HEK293 (cell line): ENCODE measurements at regions not wholly inside any gene's neighbourhood (a gene's known extent, or its start where the extent isn't known, plus 50 kb on each side); places are given as distances from the start of the nearest gene placed in this dataset.

Experiments used
- CTCF ChIA-PET: fragments of 350-600 bp; formaldehyde crosslinking; extraction: SDS; loops from one replicate; lab custom pipeline; 2021; ENCODE audit warnings: antibody characterized with exemption; lab: Yijun Ruan, JAX
- POLR2A ChIA-PET: fragments of 300-600 bp; formaldehyde crosslinking; extraction: SDS; loops from one replicate; lab custom pipeline; 2020; ENCODE audit warnings: antibody characterized with exemption, inconsistent platforms; lab: Yijun Ruan, JAX
- H3K27ac ChIP-seq: fragments of 200-500 bp; sonication (Bioruptor generic); 2 replicates; pipeline ENCODE4 v1.5.1; 2014; ENCODE audit warnings: low read depth, low read length, control low read depth, inconsistent platforms; ENCODE audit errors: extremely low read depth
- H3K36me3 ChIP-seq, 2 experiments: fragments of 200-500 bp in 1 of 2; sonication (Bioruptor generic) in 1 of 2; 1 replicate in 1 of 2; 2 replicates in 1 of 2; pipeline ENCODE4 v1.5.1; 2014 to 2017; ENCODE audit warnings: inconsistent platforms in 2 of 2, low read length in 2 of 2; ENCODE audit not compliant: control insufficient read depth in 2 of 2, insufficient read depth in 1 of 2
- H3K4me1 ChIP-seq: fragments of 200-500 bp; sonication (Bioruptor generic); 2 replicates; pipeline ENCODE4 v1.5.1; 2014; ENCODE audit warnings: mild to moderate bottlenecking, low read length, inconsistent platforms; ENCODE audit not compliant: control insufficient read depth, insufficient read depth
- H3K4me3 ChIP-seq: 2 replicates; pipeline ENCODE4 v1.5.1; 2011; ENCODE audit warnings: low read depth, mild to moderate bottlenecking, control low read depth, low read length, moderate library complexity
- H3K9me3 ChIP-seq: fragments of 200-500 bp; sonication (Bioruptor generic); 2 replicates; pipeline ENCODE4 v1.5.1; 2014; ENCODE audit warnings: low read depth, low read length, inconsistent platforms; ENCODE audit not compliant: control insufficient read depth, insufficient read depth
- HIC1 ChIP-seq: fragments of 450-650 bp; formaldehyde crosslinking; IDR thresholded peaks from 2 replicates; pipeline ENCODE4 v1.5.1; 2016; ENCODE audit warnings: missing biosample characterization, missing genetic modification characterization
- KLF10 ChIP-seq: fragments of 450-650 bp; IDR thresholded peaks from 2 replicates; pipeline ENCODE4 v1.5.1; 2018; ENCODE audit warnings: missing biosample characterization, mild to moderate bottlenecking, missing genetic modification characterization
- KLF9 ChIP-seq: fragments of 450-650 bp; formaldehyde crosslinking; IDR thresholded peaks from 2 replicates; pipeline ENCODE4 v1.5.1; 2016; ENCODE audit warnings: missing biosample characterization, missing genetic modification characterization, low read depth
- PRDM10 ChIP-seq: fragments of 450-650 bp; formaldehyde crosslinking; IDR thresholded peaks from 2 replicates; pipeline ENCODE4 v1.5.1; 2016; ENCODE audit warnings: missing biosample characterization, missing genetic modification characterization
- SCRT2 ChIP-seq: fragments of 450-650 bp; formaldehyde crosslinking; IDR thresholded peaks from 2 replicates; pipeline ENCODE4 v1.5.1; 2016; ENCODE audit warnings: missing biosample characterization, missing genetic modification characterization
- SETDB1 ChIP-seq: IDR thresholded peaks from one replicate; pipeline ENCODE4 v1.6.1; 2017; ENCODE audit warnings: mild to moderate bottlenecking, low read length, moderate library complexity, mixed read lengths; ENCODE audit not compliant: insufficient read length
- YY2 ChIP-seq: fragments of 450-650 bp; formaldehyde crosslinking; IDR thresholded peaks from 2 replicates; pipeline ENCODE4 v1.5.1; 2016; ENCODE audit warnings: missing biosample characterization, missing genetic modification characterization
- ZNF148 ChIP-seq: fragments of 450-650 bp; formaldehyde crosslinking; IDR thresholded peaks from 2 replicates; pipeline ENCODE4 v1.5.0; 2017; ENCODE audit warnings: missing biosample characterization, missing genetic modification characterization, borderline replicate concordance
- ZNF157 ChIP-seq: fragments of 450-650 bp; formaldehyde crosslinking; IDR thresholded peaks from 2 replicates; pipeline ENCODE4 v1.5.1; 2016; ENCODE audit warnings: missing biosample characterization, missing genetic modification characterization
- ZNF184 ChIP-seq: fragments of 450-650 bp; IDR thresholded peaks from 2 replicates; pipeline ENCODE4 v1.5.1; 2018; ENCODE audit warnings: missing biosample characterization, mild to moderate bottlenecking, missing genetic modification characterization
- ZNF211 ChIP-seq: fragments of 450-650 bp; formaldehyde crosslinking; IDR thresholded peaks from 2 replicates; pipeline ENCODE4 v1.5.1; 2016; ENCODE audit warnings: low read depth, missing biosample characterization, missing genetic modification characterization
- ZNF239 ChIP-seq: fragments of 450-650 bp; formaldehyde crosslinking; IDR thresholded peaks from 2 replicates; pipeline ENCODE4 v1.5.1; 2016; ENCODE audit warnings: missing biosample characterization, missing genetic modification characterization
- ZNF24 ChIP-seq: fragments of 450-650 bp; formaldehyde crosslinking; IDR thresholded peaks from 2 replicates; pipeline ENCODE4 v1.5.1; 2016; ENCODE audit warnings: missing biosample characterization, missing genetic modification characterization
- ZNF341 ChIP-seq: fragments of 450-650 bp; formaldehyde crosslinking; IDR thresholded peaks from 2 replicates; pipeline ENCODE4; 2016; ENCODE audit warnings: low read depth, missing biosample characterization, missing genetic modification characterization
- ZNF48 ChIP-seq: fragments of 450-650 bp; formaldehyde crosslinking; IDR thresholded peaks from 2 replicates; pipeline ENCODE4 v1.5.1; 2016; ENCODE audit warnings: missing biosample characterization, missing genetic modification characterization
- ZNF600 ChIP-seq: fragments of 450-650 bp; formaldehyde crosslinking; IDR thresholded peaks from 2 replicates; pipeline ENCODE4 v1.5.1; 2016; ENCODE audit warnings: missing biosample characterization, missing genetic modification characterization
- ZNF658 ChIP-seq: fragments of 450-650 bp; formaldehyde crosslinking; IDR thresholded peaks from 2 replicates; pipeline ENCODE4; 2016; ENCODE audit warnings: missing biosample characterization, missing genetic modification characterization
- TF ChIP-seq, protein P1 (sequence below): fragments of 450-650 bp; formaldehyde crosslinking; IDR thresholded peaks from 2 replicates; pipeline ENCODE4 v1.5.1; 2016; ENCODE audit warnings: missing biosample characterization, missing genetic modification characterization
- TF ChIP-seq, protein P2 (sequence below): fragments of 450-650 bp; formaldehyde crosslinking; IDR thresholded peaks from 2 replicates; pipeline ENCODE4 v1.5.1; 2016; ENCODE audit warnings: missing biosample characterization, missing genetic modification characterization
- TF ChIP-seq, protein P3 (sequence below): fragments of 450-650 bp; formaldehyde crosslinking; IDR thresholded peaks from 2 replicates; pipeline ENCODE4 v1.5.1; 2016; ENCODE audit warnings: missing biosample characterization, missing genetic modification characterization

DNA sequence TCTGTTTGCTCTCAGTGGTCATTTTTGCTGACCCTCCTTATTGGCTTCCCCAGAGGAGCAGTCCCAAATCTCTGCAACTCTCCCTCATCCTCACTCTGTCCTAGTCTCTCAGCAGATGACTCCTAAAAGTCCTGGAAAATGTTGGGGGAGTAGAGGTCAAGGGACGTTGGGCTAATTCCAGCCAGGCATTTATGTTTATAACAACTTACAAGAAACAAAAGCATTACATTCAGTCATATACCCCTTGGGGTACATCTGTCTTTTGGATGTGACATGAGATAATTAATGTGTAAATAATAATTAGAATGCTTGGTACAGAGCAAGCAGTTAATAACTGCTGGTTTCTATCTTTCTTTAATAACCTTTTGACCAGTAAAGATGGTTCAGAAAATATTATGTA, 176.2 kb downstream of the YTHDC2 start (continued):
- no peak for TF ChIP-seq PRDM10 (tag by site-specific recombination)
- no peak for TF ChIP-seq ZNF48 (tag by site-specific recombination)
- no peak for TF ChIP-seq ZNF148 (tag by site-specific recombination)
- TF ChIP-seq ZNF341: no peak
- TF ChIP-seq ZNF600 (tag by site-specific recombination): no peak
- TF ChIP-seq ZNF211 (tag by site-specific recombination): no peak
- TF ChIP-seq ZNF24 (tag by site-specific recombination): no peak
- TF ChIP-seq, protein P1, sequence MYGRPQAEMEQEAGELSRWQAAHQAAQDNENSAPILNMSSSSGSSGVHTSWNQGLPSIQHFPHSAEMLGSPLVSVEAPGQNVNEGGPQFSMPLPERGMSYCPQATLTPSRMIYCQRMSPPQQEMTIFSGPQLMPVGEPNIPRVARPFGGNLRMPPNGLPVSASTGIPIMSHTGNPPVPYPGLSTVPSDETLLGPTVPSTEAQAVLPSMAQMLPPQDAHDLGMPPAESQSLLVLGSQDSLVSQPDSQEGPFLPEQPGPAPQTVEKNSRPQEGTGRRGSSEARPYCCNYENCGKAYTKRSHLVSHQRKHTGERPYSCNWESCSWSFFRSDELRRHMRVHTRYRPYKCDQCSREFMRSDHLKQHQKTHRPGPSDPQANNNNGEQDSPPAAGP: no peak
- TF ChIP-seq ZNF184 (tag by site-specific recombination): no peak
- TF ChIP-seq, all 188 proteins: peak for 0

- Histone ChIP-seq H3K4me3 (no peak overlapping the region), H3K9me3 (no peaks in the 10 kb centered on the region), H3K4me1 (no peaks in the 10 kb centered on the region), H3K27ac (no peak overlapping the region), H3K36me3 (no peaks in the 10 kb centered on the region)
- CTCF ChIA-PET: no interaction called here
- TF ChIP-seq SCRT2 (tag by site-specific recombination) (no peak), ZNF239 (tag by site-specific recombination) (no peak), KLF9 (tag by site-specific recombination) (no peak), ZNF157 (tag by site-specific recombination) (no peak), YY2 (tag by site-specific recombination) (no peak), SETDB1 (no peak), ZNF658 (tag by site-specific recombination) (no peak), HIC1 (tag by site-specific recombination) (no peak), KLF10 (tag by site-specific recombination) (no peak)
- TF ChIP-seq, protein P2, sequence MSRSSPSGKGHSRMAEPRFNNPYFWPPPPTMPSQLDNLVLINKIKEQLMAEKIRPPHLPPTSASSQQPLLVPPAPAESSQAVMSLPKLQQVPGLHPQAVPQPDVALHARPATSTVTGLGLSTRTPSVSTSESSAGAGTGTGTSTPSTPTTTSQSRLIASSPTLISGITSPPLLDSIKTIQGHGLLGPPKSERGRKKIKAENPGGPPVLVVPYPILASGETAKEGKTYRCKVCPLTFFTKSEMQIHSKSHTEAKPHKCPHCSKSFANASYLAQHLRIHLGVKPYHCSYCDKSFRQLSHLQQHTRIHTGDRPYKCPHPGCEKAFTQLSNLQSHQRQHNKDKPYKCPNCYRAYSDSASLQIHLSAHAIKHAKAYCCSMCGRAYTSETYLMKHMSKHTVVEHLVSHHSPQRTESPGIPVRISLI (tag by site-specific recombination): no peak
- TF ChIP-seq, protein P3, sequence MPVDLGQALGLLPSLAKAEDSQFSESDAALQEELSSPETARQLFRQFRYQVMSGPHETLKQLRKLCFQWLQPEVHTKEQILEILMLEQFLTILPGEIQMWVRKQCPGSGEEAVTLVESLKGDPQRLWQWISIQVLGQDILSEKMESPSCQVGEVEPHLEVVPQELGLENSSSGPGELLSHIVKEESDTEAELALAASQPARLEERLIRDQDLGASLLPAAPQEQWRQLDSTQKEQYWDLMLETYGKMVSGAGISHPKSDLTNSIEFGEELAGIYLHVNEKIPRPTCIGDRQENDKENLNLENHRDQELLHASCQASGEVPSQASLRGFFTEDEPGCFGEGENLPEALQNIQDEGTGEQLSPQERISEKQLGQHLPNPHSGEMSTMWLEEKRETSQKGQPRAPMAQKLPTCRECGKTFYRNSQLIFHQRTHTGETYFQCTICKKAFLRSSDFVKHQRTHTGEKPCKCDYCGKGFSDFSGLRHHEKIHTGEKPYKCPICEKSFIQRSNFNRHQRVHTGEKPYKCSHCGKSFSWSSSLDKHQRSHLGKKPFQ (tag by site-specific recombination): no peak
- POLR2A ChIA-PET: no interaction called here
Measured at GRCh38 chr5:113692466-113692865, 179.0 kb downstream of the YTHDC2 start.
